Lung (tissue), 11 donors: ENCODE measurements at regions not wholly inside any gene's neighbourhood (a gene's known extent, or its start where the extent isn't known, plus 50 kb on each side); places are given as distances from the start of the nearest gene placed in this dataset.

Source experiments
- ATAC-seq: fragments of 200-7000 bp; cut with Tn5 transposase; one replicate; pipeline ENCODE4 v1.9.1; 2020; ENCODE audit warnings: moderate number of reproducible peaks; ENCODE audit not compliant: insufficient read depth, low FRiP score
- DNase-seq, 3 donors: peaks; one replicate each; pipeline ENCODE4 v3.0.0-alpha.2; 2013 to 2017
- H3K27ac ChIP-seq, 2 donors: one replicate each; pipeline ENCODE4 v1.5.1; 2013; ENCODE audit warnings: mild to moderate bottlenecking in 2 of 2, moderate library complexity in 2 of 2, control low read depth in 1 of 2, inconsistent platforms in 1 of 2, low read depth in 1 of 2, low read length in 1 of 2
- H3K27me3 ChIP-seq, 3 donors: one replicate each; pipeline ENCODE4 v1.5.1; 2013; ENCODE audit warnings: low read length in 2 of 3; ENCODE audit not compliant: control insufficient read depth in 3 of 3, insufficient read depth in 3 of 3
- H3K36me3 ChIP-seq, 4 donors: one replicate each; pipeline ENCODE4 v1.5.1; 2013; ENCODE audit warnings: low read length in 4 of 4, mild to moderate bottlenecking in 1 of 4, moderate library complexity in 1 of 4; ENCODE audit not compliant: control insufficient read depth in 4 of 4, insufficient read depth in 4 of 4
- H3K4me1 ChIP-seq, 5 donors: one replicate each; pipeline ENCODE4 v1.5.1; 2013; ENCODE audit warnings: low read length in 5 of 5, mild to moderate bottlenecking in 2 of 5, moderate library complexity in 1 of 5; ENCODE audit not compliant: control insufficient read depth in 5 of 5, insufficient read depth in 5 of 5
- H3K4me3 ChIP-seq: one replicate; pipeline ENCODE4 v1.5.1; 2013; ENCODE audit warnings: mild to moderate bottlenecking, control low read depth, moderate library complexity
- H3K9ac ChIP-seq, 2 donors: one replicate each; pipeline ENCODE4 v1.5.1; 2013; ENCODE audit warnings: low read length in 2 of 2, control low read depth in 1 of 2; ENCODE audit not compliant: insufficient read depth in 1 of 2
- H3K9me3 ChIP-seq, 4 donors: one replicate each; pipeline ENCODE4 v1.5.1; 2013; ENCODE audit warnings: low read length in 3 of 4, mild to moderate bottlenecking in 1 of 4, moderate library complexity in 1 of 4; ENCODE audit not compliant: control insufficient read depth in 4 of 4, insufficient read depth in 3 of 4
- CTCF ChIP-seq: IDR thresholded peaks from 2 replicates; pipeline ENCODE4 v1.5.1; 2012; ENCODE audit warnings: mild to moderate bottlenecking; ENCODE audit errors: control extremely low read depth, extremely low read depth
- WGBS, 2 donors: extraction: QIAGEN DNeasy Blood & Tissue Kit; methylation state at CpG; one replicate each; pipeline ENCODE4 v1.1.7; 2013; 5-methylcytosine and 5-hydroxymethylcytosine counted together
- donor health status: control.
- donor health status: control.
- donor health status: Bipolar disorder and iron deficiency.
- donor health status: healthy.
- donor health status: DM: yes; HTN: yes; CAD: no.

DNA sequence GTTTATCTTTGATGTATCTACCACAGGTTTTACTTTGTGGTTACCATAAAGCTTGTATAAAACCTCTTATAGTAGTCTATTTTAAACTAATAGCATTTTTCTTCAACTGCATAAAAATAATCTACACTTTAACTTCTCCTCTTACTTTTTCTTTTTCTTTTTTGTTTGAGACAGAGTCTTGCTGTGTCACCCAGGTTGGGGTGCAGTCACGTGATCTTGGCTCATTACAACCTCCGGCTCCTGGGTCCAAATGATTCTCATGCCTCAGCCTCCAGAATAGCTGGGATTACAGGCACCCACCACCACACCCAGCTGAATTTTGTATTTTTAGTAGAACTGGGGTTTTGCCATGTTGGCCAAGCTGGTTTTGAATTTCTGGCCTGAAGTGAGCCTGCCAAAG is 53.4 kb upstream of the ZKSCAN2 start:
- ATAC-seq (no peak), DNase-seq (no peak)
- Histone ChIP-seq H3K27ac (no peak overlapping the region), H3K36me3 (no peaks in the 10 kb centered on the region), H3K27me3 (no peaks in the 10 kb centered on the region), H3K4me3 (no peak overlapping the region), H3K9ac (no peak overlapping the region), H3K4me1 (no peaks in the 10 kb centered on the region), H3K9me3 (peaks cover 0 to 16% (median 8%) of the 10 kb centered on the region in 4 donors)
- WGBS, 2 donors = 91 to 96% methylated on average over 2 of the region's 2 CpGs
- no peak for TF ChIP-seq CTCF
